ENCODE measurements at regions not wholly inside any gene's neighbourhood (a gene's known extent, or its start where the extent isn't known, plus 50 kb on each side); places are given as distances from the start of the nearest gene placed in this dataset.

GRCh38 chr5:141778206-141778605 is 96.2 kb upstream of the ARAP3 start:
- no peak for DNase-seq (ENCODE audit: low spot score)

DNA sequence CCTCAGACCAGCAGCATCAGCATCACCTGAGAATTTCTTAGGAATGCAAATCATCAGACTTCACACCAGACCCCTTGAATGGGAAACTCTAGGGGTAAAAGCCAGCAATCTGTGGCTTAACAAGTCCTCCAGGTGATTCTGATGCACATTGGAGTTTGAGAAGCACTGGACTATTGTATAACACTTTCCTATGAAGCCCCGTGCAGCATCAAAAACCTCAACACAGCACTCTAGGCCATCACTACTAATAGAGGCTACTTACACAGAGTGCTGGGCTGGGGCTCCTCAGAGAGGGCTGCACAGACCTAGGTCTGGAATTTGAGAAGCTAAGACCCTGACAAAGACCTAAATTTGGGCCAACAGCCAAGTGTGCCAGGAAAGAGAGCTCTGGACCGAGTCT is 95.7 kb upstream of the ARAP3 start:
- DNase-seq (ENCODE audit: low spot score): no peak

GRCh38 chr5:141777130-141777529 is 95.1 kb upstream of the ARAP3 start:
- no peak for DNase-seq (ENCODE audit: low spot score)

DNA sequence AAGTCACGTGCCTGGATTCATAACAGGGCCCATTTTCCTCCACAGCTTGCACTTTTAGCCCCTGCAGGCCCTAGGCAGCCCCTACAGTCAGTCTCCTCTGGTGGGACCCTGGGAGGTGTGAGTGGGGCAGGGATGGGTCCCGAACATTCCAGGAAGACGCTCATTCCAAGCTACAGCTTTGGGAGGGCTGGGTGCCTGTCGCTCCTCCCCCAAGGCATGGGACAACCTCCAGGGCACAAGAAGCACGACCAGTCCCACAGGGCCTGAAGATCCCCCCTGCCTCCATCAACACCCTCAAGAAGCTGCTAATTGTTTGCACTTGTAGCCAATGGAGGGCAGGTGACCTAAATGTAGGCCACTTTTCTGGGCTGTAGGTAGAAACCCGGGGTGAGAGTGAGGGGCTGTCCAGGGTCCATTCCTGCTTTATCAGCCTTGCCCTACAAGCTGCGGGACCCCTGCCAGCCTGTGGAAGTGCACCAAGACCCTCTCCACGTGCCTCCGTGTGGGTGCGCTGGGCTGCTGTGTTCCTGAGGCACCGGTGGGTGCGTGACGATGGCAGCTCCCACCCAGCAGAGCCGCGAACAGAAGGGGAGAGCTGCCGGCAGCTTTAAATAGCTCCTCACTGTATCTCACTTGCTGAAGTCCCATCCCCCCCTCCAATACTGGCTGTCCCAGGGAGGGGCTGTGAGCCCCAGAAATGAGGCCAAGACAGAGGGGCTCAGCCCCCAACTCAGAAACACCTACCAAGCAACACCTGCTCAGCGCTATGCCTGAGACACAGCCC is 91.9 kb upstream of the ARAP3 start:
- DNase-seq (ENCODE audit: low spot score): no peak

- no peak for DNase-seq (ENCODE audit: low spot score)
These were observed 90.3 kb upstream of the ARAP3 start for GRCh38 chr5:141772281-141772680.

DNA sequence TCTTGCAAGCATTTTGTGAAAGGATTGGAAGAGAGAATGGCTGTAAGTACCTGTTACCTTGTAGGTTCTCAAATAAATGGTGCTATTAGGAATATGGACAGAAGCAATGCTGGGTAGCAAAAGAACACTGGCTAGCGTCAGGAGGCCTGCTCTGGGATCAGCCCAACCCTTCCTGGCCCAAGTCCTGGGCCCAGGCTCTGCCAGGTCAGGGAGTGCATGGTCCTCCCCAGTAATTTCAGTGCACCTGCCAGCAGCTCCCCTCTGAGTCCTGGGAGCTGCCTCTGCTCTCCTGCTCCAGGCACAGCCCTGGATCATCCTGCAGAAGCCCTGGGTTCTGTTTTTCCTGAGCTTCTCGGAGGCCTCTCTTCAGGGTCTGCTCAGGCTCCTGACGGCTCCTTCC is 89.5 kb upstream of the ARAP3 start:
- DNase-seq (ENCODE audit: low spot score): no peak

- DNase-seq (ENCODE audit: low spot score): no peak
These were observed 89.0 kb upstream of the ARAP3 start for GRCh38 chr5:141771031-141771430.

DNA sequence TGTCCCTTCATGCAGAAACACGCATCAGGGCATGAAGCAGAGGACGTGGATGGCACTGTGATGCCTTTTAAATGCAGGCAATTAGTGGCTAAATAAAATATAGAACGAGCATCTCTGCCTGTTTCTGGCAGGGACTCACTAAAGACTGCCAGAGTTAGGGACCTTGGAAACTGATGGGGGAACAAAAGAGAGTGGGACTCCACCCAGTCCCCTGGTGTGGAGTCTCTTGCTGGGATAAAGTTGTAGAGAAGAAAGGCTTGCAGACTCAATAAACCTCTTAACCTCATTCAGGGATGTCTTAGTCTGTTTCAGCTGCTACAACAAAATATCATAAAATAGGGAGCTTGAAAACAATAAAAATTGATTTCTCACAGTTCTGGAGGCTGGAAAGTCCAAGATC is 87.6 kb upstream of the ARAP3 start:
- no peak for DNase-seq (ENCODE audit: low spot score)

DNA sequence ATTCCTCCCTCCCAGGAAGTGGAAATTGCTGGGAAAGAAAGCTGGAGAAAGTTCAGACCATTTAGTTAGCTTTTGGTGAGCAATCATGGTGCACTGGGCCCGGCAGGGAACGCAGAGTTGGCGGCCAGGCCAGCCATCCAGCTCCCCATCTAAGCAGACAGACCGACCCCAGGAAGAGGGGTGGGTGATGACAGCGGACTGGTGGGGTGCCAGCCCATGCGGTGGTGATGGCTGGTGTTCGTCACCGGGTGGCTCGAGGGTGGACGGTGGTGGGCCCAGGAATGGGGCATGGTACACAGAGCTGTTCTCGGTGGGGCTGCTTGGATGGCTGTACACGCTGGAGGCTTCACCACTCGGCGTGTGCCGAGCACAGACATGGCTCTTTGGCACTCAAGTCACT is 85.6 kb upstream of the ARAP3 start:
- DNase-seq (ENCODE audit: low spot score): no peak

DNA sequence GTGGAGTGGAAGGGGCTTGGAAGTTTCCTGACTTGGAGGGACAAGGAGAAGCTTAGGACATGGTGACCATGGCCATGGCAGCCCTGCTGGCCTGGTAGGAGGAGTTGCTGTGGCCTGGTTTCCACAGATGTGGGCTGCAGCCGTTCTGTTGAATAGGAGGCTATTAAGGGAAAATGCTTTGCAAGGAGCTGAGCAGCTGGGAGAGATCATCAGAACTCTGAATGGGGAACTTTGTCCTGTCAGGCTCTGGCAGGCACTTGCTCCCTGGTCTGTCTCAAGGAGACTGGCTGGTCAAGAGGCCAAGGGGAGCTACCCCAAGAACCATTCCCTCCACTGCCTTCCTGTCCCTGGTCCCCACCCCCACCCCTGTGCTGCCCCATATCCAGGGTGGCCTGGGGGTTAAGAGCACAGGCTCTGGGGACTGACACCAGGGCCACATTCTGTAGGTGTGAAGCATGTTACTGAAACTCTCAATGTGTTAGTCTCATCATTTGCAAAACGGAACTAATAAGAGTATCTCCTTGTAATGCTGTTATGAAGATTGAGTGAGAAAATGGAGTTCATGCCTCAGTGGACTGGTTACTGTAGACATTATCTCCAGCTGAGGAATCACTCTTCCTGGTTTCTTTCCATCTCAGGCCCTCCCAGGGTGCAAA is 84.0 kb upstream of the ARAP3 start:
- no peak for DNase-seq (ENCODE audit: low spot score)

DNA sequence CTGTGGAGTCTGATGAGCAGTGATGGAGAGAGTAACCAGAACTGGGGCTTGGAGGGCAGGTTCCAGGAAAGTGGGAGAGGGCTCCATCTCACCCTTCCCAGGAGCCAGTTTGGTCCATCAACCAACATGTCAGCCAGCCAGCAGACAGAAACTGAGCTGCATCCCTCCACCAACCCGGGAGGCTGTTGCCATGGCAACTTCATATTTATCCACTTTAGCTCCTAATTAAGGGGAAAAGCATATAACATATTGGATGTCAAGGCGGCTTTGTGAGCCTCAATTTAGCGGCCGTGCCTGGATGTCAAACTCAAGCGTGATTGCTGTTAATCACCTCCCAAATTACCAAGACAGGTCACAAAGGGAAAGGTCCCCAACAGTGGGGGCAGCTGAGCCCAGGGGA is 81.5 kb upstream of the ARAP3 start:
- DNase-seq (ENCODE audit: low spot score): no peak

DNA sequence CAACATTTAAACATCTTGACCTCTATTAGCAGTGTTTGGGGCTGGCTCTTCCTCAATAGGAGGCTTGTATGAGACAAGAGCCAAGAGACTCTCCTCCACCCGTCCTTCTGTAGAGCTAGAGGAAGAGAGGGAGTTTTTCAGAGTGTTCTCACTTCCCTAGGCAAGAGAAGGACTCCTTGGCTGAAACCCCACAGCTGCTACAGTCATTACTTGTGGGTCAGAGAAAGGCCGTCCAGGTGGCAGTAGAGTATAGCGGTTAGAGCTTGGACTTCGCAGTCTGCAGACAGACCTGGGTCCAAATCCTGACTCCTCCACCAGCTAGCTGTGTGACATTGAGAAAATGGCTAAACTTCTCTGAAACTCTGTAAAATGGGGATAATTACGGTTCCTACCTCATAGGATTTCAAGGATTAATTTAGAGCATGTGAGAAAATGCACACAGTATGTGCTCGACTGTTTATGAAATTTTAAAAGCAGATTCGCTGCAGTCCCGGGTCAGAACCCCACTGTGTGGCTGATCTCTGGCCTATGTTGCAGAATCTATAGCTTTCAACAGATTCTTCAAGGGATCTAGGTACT is 80.8 kb upstream of the ARAP3 start:
- no peak for DNase-seq (ENCODE audit: low spot score)

- DNase-seq (ENCODE audit: low spot score): no peak
These were observed 80.3 kb upstream of the ARAP3 start for GRCh38 chr5:141762316-141762715.

DNA sequence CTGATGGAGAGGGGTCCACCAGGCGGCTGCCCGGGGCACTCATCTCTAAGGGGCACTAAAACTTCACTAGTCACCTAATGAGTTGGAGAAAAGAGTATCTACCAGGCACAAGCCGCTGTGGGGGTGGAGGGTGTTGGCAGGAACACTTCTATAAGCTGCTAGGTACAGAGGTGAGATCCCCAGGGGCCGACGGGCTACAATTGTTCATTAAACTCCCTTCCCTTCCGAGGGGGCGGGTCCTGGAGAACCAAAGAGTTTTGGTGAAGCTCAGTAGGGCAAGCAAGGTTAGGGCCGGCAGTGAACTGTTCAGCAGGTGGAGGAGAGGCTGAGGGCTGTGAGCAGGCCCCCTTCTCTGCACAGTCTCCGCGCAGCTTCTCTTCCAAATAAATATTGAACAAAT is 78.7 kb upstream of the ARAP3 start:
- DNase-seq (ENCODE audit: low spot score): no peak

DNA sequence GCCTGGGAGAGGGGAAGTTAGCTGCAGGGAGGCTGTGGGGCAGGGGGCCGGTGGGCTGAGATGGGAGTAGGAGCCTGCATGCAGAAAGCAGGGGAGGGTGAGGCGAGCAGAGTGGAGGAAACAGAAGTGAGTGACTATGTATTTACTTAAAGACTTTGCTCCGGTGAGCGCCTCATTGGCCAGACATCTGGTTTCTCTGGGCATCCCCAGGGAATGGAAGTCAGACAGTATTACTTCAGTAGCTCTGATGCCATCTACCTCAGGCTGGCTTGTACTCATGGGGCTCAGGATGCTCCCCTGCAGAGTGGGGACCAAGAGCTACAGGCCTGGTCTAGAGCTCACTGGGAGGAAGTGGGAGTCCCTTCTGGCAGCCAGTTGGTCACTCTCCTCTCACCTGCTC is 78.2 kb upstream of the ARAP3 start:
- DNase-seq (ENCODE audit: low spot score): no peak

DNA sequence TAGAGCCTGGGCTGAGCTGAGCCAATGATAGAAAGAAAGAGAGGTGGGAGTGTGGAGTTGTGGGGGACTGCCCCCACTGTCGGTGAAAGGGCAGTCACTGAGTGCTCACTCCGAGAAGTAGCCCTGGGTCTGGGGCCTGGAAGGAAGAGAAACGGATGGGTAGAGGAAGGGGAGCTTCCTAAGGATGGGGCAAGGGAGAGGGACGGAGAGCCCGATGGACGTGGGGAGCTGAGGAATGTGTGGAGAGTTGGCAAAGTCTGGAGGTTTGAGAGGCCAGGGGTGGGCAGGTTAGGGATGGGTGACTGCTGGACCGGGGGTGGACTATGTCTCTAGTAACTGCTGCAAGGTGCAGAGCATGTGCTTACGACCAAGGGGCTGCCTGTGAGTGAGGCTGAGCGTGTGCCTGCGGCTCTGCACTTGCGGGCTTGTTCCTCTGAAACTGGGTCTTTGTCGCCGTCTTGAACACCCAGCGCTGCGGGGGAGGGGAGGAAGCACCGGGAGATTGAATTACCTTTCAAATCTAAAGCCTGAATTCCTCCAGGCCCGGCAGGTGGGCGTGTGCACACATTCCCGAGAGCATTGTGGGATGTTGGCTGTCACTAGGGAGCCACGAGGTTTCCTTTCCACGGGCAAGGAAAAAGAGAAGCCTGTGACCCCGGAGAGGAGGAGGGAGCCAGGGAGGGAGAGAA is 76.4 kb upstream of the ARAP3 start:
- no peak for DNase-seq (ENCODE audit: low spot score)

- DNase-seq (ENCODE audit: low spot score): peak; percentile 34
These were observed 75.4 kb upstream of the ARAP3 start for GRCh38 chr5:141757402-141757801.

DNA sequence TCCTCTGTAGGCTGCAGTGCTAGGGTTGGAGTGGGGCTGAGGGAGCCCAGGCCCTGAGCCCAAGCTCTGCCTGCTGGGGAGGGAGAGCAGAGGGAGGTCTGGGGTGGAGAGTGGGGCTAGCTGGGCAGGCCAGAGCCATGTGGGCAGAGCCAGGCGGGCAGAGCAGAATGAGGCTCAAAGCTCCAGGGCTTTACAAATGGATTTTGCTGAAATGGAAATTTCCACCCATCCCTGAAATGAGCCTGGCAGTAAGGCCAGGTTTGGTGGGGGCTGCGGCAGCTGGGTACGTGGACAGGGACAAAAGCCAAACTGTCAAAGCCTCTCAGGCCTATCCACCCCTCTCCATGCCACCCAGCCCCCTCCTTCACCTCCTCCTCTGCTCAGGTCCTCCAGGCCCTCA is 74.2 kb upstream of the ARAP3 start:
- no peak for DNase-seq (ENCODE audit: low spot score)

DNA sequence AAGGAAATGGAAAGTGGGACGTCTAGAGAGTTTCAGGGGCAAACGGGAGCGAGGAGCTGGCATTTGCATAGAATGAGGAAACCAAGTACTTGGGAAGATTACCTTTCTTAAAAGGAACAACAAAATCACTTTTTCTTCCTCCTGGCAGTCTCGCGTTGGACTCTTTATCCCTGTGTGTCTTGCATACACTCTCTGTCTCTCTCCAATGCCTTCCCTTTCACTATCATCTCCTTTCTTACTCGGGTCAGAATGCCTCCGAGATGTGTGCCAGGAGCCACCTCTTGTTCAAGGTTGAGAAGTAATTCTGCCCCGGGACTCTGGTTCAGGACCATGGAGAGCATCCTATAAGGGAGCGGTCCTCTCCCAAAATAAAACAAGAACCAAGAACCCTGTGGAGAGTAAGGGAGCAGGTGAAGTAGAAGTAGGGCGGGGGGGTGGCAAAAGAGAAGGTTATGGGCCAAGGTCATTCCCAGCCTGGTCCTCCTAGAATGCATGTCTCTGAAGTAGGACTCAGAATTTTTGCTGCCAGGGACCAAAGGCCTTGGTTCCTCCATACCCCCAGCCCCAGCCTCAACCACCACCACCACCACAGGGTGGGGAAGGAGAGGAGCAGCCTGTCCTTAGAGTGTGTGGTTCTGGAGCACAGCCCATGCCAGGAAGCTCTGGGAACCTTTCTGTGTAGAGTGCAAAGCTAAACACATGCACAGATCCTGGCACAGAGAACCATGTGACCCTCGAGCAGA is 72.1 kb upstream of the ARAP3 start:
- DNase-seq (ENCODE audit: low spot score): no peak

- no peak for DNase-seq (ENCODE audit: low spot score)
These were observed 71.3 kb upstream of the ARAP3 start for GRCh38 chr5:141753143-141753970.

All from globus pallidus (tissue), 1 donor.